HG03175 (cell line): ENCODE measurements at regions not wholly inside any gene's neighbourhood (a gene's known extent, or its start where the extent isn't known, plus 50 kb on each side); places are given as distances from the start of the nearest gene placed in this dataset.

Source experiments
- ATAC-seq: cut with Tn5 transposase; IDR thresholded peaks from one replicate; pipeline ENCODE4 v1.9.1; 2021; ENCODE audit warnings: mild to moderate bottlenecking, moderate library complexity; ENCODE audit not compliant: unreplicated experiment

GRCh38 chr1:39134768-39135333, 69.6 kb upstream of the MACF1 start:
- no peak for ATAC-seq

GRCh38 chr1:39136638-39137037, 67.9 kb upstream of the MACF1 start:
- ATAC-seq: no peak

- no peak for ATAC-seq
These were observed 64.7 kb upstream of the MACF1 start for GRCh38 chr1:39139723-39140360.

GRCh38 chr1:39141925-39142324, 62.6 kb upstream of the MACF1 start:
- ATAC-seq: no peak

- ATAC-seq: no peak
These were observed 62.0 kb upstream of the MACF1 start for GRCh38 chr1:39142401-39143060.

GRCh38 chr1:39144924-39145323, 59.6 kb upstream of the MACF1 start:
- ATAC-seq: no peak

GRCh38 chr1:39145331-39145965, 59.0 kb upstream of the MACF1 start:
- no peak for ATAC-seq

- ATAC-seq: no peak
These were observed 57.8 kb upstream of the MACF1 start for GRCh38 chr1:39146681-39147080.

GRCh38 chr1:39147099-39148025, 57.1 kb upstream of the MACF1 start:
- ATAC-seq: no peak

GRCh38 chr1:39148942-39149341, 55.6 kb upstream of the MACF1 start:
- no peak for ATAC-seq

- no peak for ATAC-seq
These were observed 55.0 kb upstream of the MACF1 start for GRCh38 chr1:39149509-39149908.

GRCh38 chr1:39150779-39151178, 53.7 kb upstream of the MACF1 start:
- no peak for ATAC-seq

GRCh38 chr1:39151267-39151666, 53.2 kb upstream of the MACF1 start:
- no peak for ATAC-seq

GRCh38 chr1:39152923-39153322, 51.6 kb upstream of the MACF1 start:
- no peak for ATAC-seq

- ATAC-seq: no peak
These were observed 50.8 kb upstream of the MACF1 start for GRCh38 chr1:39153684-39154083.

- ATAC-seq: no peak
These were observed 49.7 kb upstream of the MACF1 start for GRCh38 chr1:39154553-39155421.
